ENCODE measurements at regions not wholly inside any gene's neighbourhood (a gene's known extent, or its start where the extent isn't known, plus 50 kb on each side); places are given as distances from the start of the nearest gene placed in this dataset.

DNA sequence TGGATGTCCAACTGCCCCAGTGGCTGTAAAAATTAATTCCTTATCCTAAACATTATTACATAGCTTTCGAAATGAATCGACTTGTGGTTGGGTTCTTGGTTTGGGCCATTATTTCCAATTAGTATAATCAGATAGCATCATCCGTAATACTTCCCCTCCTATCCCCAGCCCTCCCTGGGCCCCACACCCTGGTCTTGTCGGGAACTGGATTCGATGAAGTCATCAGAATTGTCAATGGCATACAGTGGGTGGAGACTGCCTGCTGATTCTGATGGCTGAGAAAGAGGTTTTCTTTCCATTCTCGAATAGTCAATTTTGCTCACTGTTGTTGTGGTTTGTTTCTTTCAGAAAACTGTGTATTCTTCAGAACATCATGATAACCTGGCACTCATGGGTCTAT lies 395.1 kb downstream of the SEC14L1 start (continued):
- TF ChIP-seq JUND (IDR thresholded peaks at IDR 0.05; ENCODE audit: low read length): no peak
